ENCODE measurements at regions not wholly inside any gene's neighbourhood (a gene's known extent, or its start where the extent isn't known, plus 50 kb on each side); places are given as distances from the start of the nearest gene placed in this dataset.
"Not testable (repeated sequence)": the region's sequence is repeated elsewhere in the genome, so short reads cannot be mapped to it uniquely, and the experiment has no call there.

- no peak for TF ChIP-seq THRA (CRISPR knock-in tag; IDR thresholded peaks at IDR 0.05; ENCODE audit: borderline replicate concordance)
- TF ChIP-seq ATF2 (CRISPR knock-in tag; IDR thresholded peaks at IDR 0.05), result no peak
- TF ChIP-seq GLMP (CRISPR knock-in tag; IDR thresholded peaks at IDR 0.05; ENCODE audit: borderline replicate concordance), result no peak
- no peak for TF ChIP-seq ZNF550 (CRISPR knock-in tag; IDR thresholded peaks at IDR 0.05; ENCODE audit: borderline replicate concordance)
Measured at GRCh38 chr5:14025569-14026286, 81.2 kb upstream of the DNAH5 start (continued).

GRCh38 chr5:14022971-14023370 lies 78.5 kb upstream of the DNAH5 start:
- Histone ChIP-seq H3K4me1 (ENCODE audit: insufficient read depth, low read length) (no peaks in the 10 kb centered on the region), H4K20me1 (ENCODE audit: insufficient read depth, low read length) (no peaks in the 10 kb centered on the region), H3K4me3 (replicated peaks in 1 of 3; ENCODE audit: insufficient read depth in 1 of 3, low read depth in 2 of 3, low read length in 3 of 3) (no peak overlapping the region), H3K27me3 (ENCODE audit: control insufficient read depth in 1 of 2, insufficient read depth in 2 of 2, low read length in 2 of 2) (no peaks in the 10 kb centered on the region), H3K4me2 (ENCODE audit: low read depth, low read length) (no peak overlapping the region), H3K79me2 (ENCODE audit: insufficient read depth, low read length) (no peaks in the 10 kb centered on the region), H3K9me3 (ENCODE audit: low read length) (no peaks in the 10 kb centered on the region), H2AFZ (ENCODE audit: low read length) (no peak overlapping the region), H3K9ac (ENCODE audit: insufficient read depth, low read depth, low read length) (no peak overlapping the region), H3K27ac (ENCODE audit: extremely low read length, insufficient read depth, low read length) (no peak overlapping the region), H3K36me3 (replicated peaks in 1 of 2; ENCODE audit: control insufficient read depth in 1 of 2, insufficient read depth in 2 of 2, low read length in 2 of 2) (no peaks in the 10 kb centered on the region)
- intact Hi-C loops (cut with micrococcal nuclease; ENCODE audit: unreplicated experiment), result no loop called here
- ATAC-seq, result no peak
- no peak for FAIRE-seq
- POLR2A ChIA-PET, result no interaction called here
- 18% methylated on average over 3 of the region's 3 CpGs for WGBS (ENCODE audit: low lambda C conversion rate)
- DNase-seq (ENCODE audit: low spot score), result no peak
- CTCF ChIA-PET (ENCODE audit: low intra/inter-chr PET ratio, low total read pairs), result no interaction called here
- TF ChIP-seq HNF1B (CRISPR knock-in tag; IDR thresholded peaks at IDR 0.05), result no peak
- no TSS peak for BruUV-seq (replicated peaks)
- in situ Hi-C loops (cut with HindIII; ENCODE audit: extremely low pct_ligation_motif_present, low pct_unique_long_range_greater_than_20kb), result no loop called here

- in situ Hi-C loops (cut with HindIII; ENCODE audit: extremely low pct_ligation_motif_present, low pct_unique_long_range_greater_than_20kb); H2AFZ ChIP-seq (ENCODE audit: low read length); BruUV-seq (replicated peaks); H3K27me3 ChIP-seq (ENCODE audit: control insufficient read depth in 1 of 2, insufficient read depth in 2 of 2, low read length in 2 of 2); H4K20me1 ChIP-seq (ENCODE audit: insufficient read depth, low read length); H3K4me2 ChIP-seq (ENCODE audit: low read depth, low read length); H3K9me3 ChIP-seq (ENCODE audit: low read length); H3K9ac ChIP-seq (ENCODE audit: insufficient read depth, low read depth, low read length); FAIRE-seq; H3K79me2 ChIP-seq (ENCODE audit: insufficient read depth, low read length); H3K4me3 ChIP-seq (replicated peaks in 1 of 3; ENCODE audit: insufficient read depth in 1 of 3, low read depth in 2 of 3, low read length in 3 of 3); H3K36me3 ChIP-seq (replicated peaks in 1 of 2; ENCODE audit: control insufficient read depth in 1 of 2, insufficient read depth in 2 of 2, low read length in 2 of 2); CTCF ChIA-PET (ENCODE audit: low intra/inter-chr PET ratio, low total read pairs); POLR2A ChIA-PET; H3K27ac ChIP-seq (ENCODE audit: extremely low read length, insufficient read depth, low read length); H3K4me1 ChIP-seq (ENCODE audit: insufficient read depth, low read length); ATAC-seq; DNase-seq (ENCODE audit: low spot score); intact Hi-C loops (cut with micrococcal nuclease; ENCODE audit: unreplicated experiment): not testable (repeated sequence)
- 20% methylated on average over 3 of the region's 4 CpGs for WGBS (ENCODE audit: low lambda C conversion rate)
Measured at GRCh38 chr5:14020944-14021343, 76.5 kb upstream of the DNAH5 start.

Measured in HepG2 (cell line).